Central memory CD8-positive, alpha-beta T cell (primary cell): ENCODE measurements at regions not wholly inside any gene's neighbourhood (a gene's known extent, or its start where the extent isn't known, plus 50 kb on each side); places are given as distances from the start of the nearest gene placed in this dataset.

ENCODE experiments used
- ATAC-seq: fragments of 150-1000 bp; cut with Tn5 transposase; replicated peaks from 2 replicates; pipeline ENCODE4 v1.10.0; 2022; ENCODE audit warnings: mild to moderate bottlenecking, moderate FRiP score, moderate number of reproducible peaks; ENCODE audit not compliant: poor library complexity, severe bottlenecking; ENCODE audit errors: extremely low read depth
- DNase-seq, 2 donors: peaks; one replicate each; pipeline ENCODE4 v3.0.0; 2021; ENCODE audit warnings: low spot score in 2 of 2
- H3K27ac Mint-ChIP-seq: one replicate; pipeline ENCODE4 v1.8.0; 2022; ENCODE audit warnings: low read depth, mild to moderate bottlenecking, moderate library complexity, mixed read lengths
- H3K27me3 Mint-ChIP-seq: one replicate; pipeline ENCODE4 v1.8.0; 2022; ENCODE audit warnings: mixed read lengths
- H3K36me3 Mint-ChIP-seq: one replicate; pipeline ENCODE4 v1.8.0; 2022; ENCODE audit warnings: mild to moderate bottlenecking, moderate library complexity, mixed read lengths; ENCODE audit not compliant: insufficient read depth
- H3K4me1 Mint-ChIP-seq: one replicate; pipeline ENCODE4 v1.8.0; 2022; ENCODE audit warnings: mixed read lengths
- H3K4me3 Mint-ChIP-seq: one replicate; pipeline ENCODE4 v1.8.0; 2022; ENCODE audit warnings: mild to moderate bottlenecking, moderate library complexity, mixed read lengths
- H3K9me3 Mint-ChIP-seq: one replicate; pipeline ENCODE4 v1.8.0; 2022; ENCODE audit warnings: mixed read lengths

DNA sequence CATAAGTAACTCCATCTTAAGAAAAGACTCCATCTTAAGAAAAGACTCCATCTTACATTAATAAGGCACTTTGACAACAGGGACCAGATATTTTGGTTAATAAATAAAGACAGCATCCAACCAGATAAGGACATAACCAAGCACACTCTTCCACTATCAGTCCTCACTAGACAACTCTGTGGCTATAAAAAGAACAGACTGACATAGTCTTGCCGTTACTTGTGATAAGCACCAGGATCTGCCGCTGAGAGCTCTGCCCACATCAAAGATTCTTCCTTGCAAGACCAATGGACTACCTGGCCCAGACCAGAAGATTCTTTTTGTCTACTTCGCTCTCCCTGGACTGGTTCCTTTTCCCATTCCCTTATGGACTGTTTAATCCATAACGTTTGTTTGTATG, 667.4 kb downstream of the NYAP2 start:
- no peak overlapping the region for H3K4me3 Mint-ChIP-seq
- no peak for DNase-seq
- no peaks in the 10 kb centered on the region for H3K4me1 Mint-ChIP-seq
- H3K36me3 Mint-ChIP-seq = no peaks in the 10 kb centered on the region
- H3K27me3 Mint-ChIP-seq = peaks cover 7% of the 10 kb centered on the region
- H3K9me3 Mint-ChIP-seq = peaks cover 5% of the 10 kb centered on the region
- ATAC-seq = no peak
- H3K27ac Mint-ChIP-seq = no peak overlapping the region

DNA sequence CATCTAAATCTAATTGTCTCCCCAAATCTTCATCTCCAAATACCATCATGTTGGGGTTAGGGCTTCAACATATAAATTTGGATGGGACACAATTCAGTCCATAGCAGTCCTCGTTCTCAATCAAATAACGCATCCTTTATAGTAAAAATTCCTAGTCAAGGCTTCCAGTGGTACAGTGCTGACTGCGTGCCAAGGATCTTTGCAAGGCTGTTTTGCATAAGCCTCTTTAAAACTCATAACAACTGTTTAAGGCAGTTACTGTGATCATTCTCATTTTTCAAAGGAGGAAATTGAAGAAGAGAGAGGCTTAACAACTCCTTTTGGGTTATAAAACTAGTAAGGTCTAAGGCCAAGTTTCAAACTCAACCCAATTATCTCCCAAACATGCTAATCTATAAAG, 666.9 kb downstream of the NYAP2 start:
- Mint-ChIP-seq H3K36me3 (no peaks in the 10 kb centered on the region), H3K27me3 (peaks cover 7% of the 10 kb centered on the region), H3K4me3 (no peak overlapping the region), H3K9me3 (peaks cover 5% of the 10 kb centered on the region), H3K4me1 (no peaks in the 10 kb centered on the region), H3K27ac (no peak overlapping the region)
- no peak for ATAC-seq
- DNase-seq = no peak

- Mint-ChIP-seq H3K4me3 (no peak overlapping the region), H3K27ac (no peak overlapping the region), H3K9me3 (no peaks in the 10 kb centered on the region), H3K36me3 (no peaks in the 10 kb centered on the region), H3K4me1 (no peaks in the 10 kb centered on the region), H3K27me3 (no peaks in the 10 kb centered on the region)
- ATAC-seq (no peak), DNase-seq (no peak)
Measured at GRCh38 chr2:226064932-226065570, 665.5 kb downstream of the NYAP2 start.

DNA sequence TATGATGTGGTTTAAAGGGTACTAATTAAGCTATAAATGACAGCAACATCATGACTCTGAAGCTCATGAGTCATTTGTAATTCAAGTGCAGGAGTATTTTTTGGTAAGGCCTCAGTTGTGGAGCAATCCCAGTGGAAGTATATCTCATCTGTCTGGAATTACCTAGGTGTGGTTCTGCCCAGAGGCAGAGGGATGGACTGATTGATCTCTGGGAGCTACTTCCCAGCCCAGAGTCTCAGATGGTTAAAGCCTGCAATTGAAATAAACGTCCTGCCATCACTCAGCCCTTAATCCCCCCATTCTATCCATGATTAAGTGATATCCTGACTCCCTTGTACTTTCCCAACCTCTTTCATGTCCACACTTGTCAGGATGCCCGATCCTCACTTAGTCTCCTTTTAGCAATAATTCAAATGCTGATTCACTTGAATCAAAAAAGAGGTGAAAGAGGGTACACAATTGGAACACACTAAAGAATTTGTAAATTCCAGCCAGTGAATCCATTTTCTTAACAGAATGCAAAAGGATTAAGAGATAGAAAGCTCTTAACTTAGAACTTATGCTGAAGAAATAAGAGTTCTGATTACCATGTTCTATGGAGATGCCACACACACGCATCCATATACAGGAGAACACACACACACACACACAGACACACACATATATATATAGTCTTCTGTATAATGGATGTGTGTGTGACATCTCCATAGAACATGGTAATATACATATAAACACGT, 664.4 kb downstream of the NYAP2 start:
- DNase-seq = no peak
- no peak for ATAC-seq
- Mint-ChIP-seq H3K4me3 (no peak overlapping the region), H3K27me3 (no peaks in the 10 kb centered on the region), H3K9me3 (no peaks in the 10 kb centered on the region), H3K4me1 (no peaks in the 10 kb centered on the region), H3K27ac (no peak overlapping the region), H3K36me3 (no peaks in the 10 kb centered on the region)

- Mint-ChIP-seq H3K27me3 (no peaks in the 10 kb centered on the region), H3K27ac (no peak overlapping the region), H3K36me3 (no peaks in the 10 kb centered on the region), H3K4me1 (no peaks in the 10 kb centered on the region), H3K9me3 (no peaks in the 10 kb centered on the region), H3K4me3 (no peak overlapping the region)
- DNase-seq = no peak
- no peak for ATAC-seq
Measured at GRCh38 chr2:226059961-226060627, 660.6 kb downstream of the NYAP2 start.

- Mint-ChIP-seq H3K36me3 (no peaks in the 10 kb centered on the region), H3K27ac (no peak overlapping the region), H3K4me3 (no peak overlapping the region), H3K9me3 (no peaks in the 10 kb centered on the region), H3K27me3 (no peaks in the 10 kb centered on the region), H3K4me1 (no peaks in the 10 kb centered on the region)
- ATAC-seq (no peak), DNase-seq (no peak)
Measured at GRCh38 chr2:226057914-226058313, 658.4 kb downstream of the NYAP2 start.

GRCh38 chr2:226057365-226057764, 657.9 kb downstream of the NYAP2 start:
- ATAC-seq = no peak
- no peaks in the 10 kb centered on the region for H3K9me3 Mint-ChIP-seq

DNA sequence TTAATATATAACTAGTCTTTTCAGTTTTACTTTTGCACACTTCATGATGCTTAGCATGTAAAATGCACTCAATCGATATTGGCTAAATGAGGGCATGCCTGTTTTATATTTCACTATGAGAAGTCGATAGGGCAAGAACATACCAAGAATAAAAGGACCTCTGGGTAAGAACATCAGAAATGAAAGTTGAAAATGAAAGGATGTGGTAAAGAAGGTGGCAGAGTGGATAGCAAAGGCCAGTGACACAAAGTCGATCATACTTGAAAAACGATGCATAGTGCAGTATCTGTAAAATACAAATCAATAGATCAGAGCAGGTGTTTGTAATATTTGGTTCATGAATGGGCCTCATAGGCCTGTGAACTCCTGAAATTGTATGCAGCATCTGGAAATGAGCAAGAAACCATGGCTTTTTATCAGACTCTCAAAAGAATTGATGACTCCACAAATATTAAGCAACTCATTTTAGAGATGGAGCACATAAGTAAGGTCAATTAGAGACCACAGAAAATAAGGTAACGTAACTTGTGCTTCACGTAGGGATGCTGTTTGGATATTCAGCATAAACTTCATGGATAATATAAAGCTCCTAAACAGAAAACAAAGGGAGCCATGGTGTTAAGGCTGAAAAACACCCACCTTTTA, 653.4 kb downstream of the NYAP2 start:
- DNase-seq (no peak), ATAC-seq (no peak)
- Mint-ChIP-seq H3K4me1 (no peaks in the 10 kb centered on the region), H3K27ac (no peak overlapping the region), H3K9me3 (no peaks in the 10 kb centered on the region), H3K27me3 (no peaks in the 10 kb centered on the region), H3K36me3 (no peaks in the 10 kb centered on the region), H3K4me3 (no peak overlapping the region)

More at GRCh38 chr2:226057365-226057764, 657.9 kb downstream of the NYAP2 start:
- H3K27ac Mint-ChIP-seq = no peak overlapping the region
- no peaks in the 10 kb centered on the region for H3K4me1 Mint-ChIP-seq
- no peak for DNase-seq
- H3K36me3 Mint-ChIP-seq = no peaks in the 10 kb centered on the region
- H3K4me3 Mint-ChIP-seq = no peak overlapping the region
- H3K27me3 Mint-ChIP-seq = no peaks in the 10 kb centered on the region

DNA sequence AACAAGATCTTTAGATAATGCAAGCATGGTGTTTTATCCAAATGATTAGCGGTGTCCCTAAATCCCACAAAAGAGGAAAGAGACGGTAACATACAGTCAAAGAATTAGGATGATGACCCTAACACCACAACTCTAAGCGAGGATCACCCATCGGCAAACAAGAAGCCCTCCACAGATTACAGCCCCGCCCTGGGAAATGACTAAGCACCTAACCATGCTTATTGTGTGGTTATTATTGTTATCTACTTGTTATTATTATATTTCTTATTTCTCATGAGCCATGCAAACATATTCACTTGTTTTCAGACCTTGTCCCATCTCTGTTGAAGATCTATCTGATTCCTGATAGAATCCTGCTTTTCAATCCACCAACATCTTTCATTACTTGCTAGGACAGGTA, 651.3 kb downstream of the NYAP2 start:
- no peaks in the 10 kb centered on the region for H3K4me1 Mint-ChIP-seq
- ATAC-seq = no peak
- no peaks in the 10 kb centered on the region for H3K27me3 Mint-ChIP-seq
- DNase-seq = no peak
- H3K9me3 Mint-ChIP-seq = no peaks in the 10 kb centered on the region
- H3K36me3 Mint-ChIP-seq = no peaks in the 10 kb centered on the region
- H3K4me3 Mint-ChIP-seq = no peak overlapping the region
- no peak overlapping the region for H3K27ac Mint-ChIP-seq

GRCh38 chr2:226048611-226049010, 649.1 kb downstream of the NYAP2 start:
- Mint-ChIP-seq H3K4me1 (no peaks in the 10 kb centered on the region), H3K36me3 (no peaks in the 10 kb centered on the region), H3K9me3 (no peaks in the 10 kb centered on the region), H3K4me3 (no peak overlapping the region), H3K27me3 (no peaks in the 10 kb centered on the region), H3K27ac (no peak overlapping the region)
- ATAC-seq (no peak), DNase-seq (no peak)

- Mint-ChIP-seq H3K4me1 (no peaks in the 10 kb centered on the region), H3K36me3 (no peaks in the 10 kb centered on the region), H3K27ac (no peak overlapping the region), H3K9me3 (no peaks in the 10 kb centered on the region), H3K4me3 (no peak overlapping the region), H3K27me3 (no peaks in the 10 kb centered on the region)
- ATAC-seq (no peak), DNase-seq (no peak)
Measured at GRCh38 chr2:226045080-226045479, 645.6 kb downstream of the NYAP2 start.

DNA sequence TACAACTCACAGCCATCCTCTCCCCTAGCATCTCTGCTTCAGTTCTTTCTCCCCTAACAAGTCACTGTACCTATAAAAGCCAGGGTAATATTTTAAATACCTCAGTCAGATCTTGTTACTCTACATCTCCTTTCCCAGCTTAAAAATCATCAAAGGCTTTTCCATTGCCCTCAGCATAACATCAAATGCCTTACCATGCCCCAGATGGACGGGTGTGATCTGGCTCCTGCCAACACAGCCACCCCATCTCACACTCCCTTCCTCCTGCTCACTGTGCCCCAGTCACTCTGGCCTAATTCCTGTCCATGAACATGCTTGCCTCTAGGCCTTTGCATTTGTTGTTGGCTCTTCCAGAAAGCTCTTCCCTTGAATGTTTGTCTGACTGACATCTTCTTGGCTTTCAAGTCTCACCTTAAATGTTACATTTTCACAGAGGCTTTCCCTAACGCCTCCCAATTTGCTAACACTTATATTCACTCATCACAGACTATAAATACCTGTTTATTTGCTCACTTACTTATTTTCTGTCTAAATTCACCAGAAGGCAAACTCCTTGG, 640.9 kb downstream of the NYAP2 start:
- Mint-ChIP-seq H3K27me3 (no peaks in the 10 kb centered on the region), H3K4me1 (no peaks in the 10 kb centered on the region)

More for the DNA sequence above, 640.9 kb downstream of the NYAP2 start:
- ATAC-seq = no peak
- Mint-ChIP-seq H3K27ac (no peak overlapping the region), H3K36me3 (peaks cover 1% of the 10 kb centered on the region), H3K9me3 (peaks cover 4% of the 10 kb centered on the region), H3K4me3 (no peak overlapping the region)
- no peak for DNase-seq
